Nephron (organoid): ENCODE measurements at regions not wholly inside any gene's neighbourhood (a gene's known extent, or its start where the extent isn't known, plus 50 kb on each side); places are given as distances from the start of the nearest gene placed in this dataset.
A peak's percentile ranks its signal among the peaks of the same experiment; 100 is the strongest.

ENCODE experiments used
- H3K27ac Mint-ChIP-seq, 3 experiments: 2 replicates each; pipeline ENCODE4 v1.8.0; 2020; ENCODE audit warnings: mixed read lengths in 3 of 3, mild to moderate bottlenecking in 2 of 3, moderate library complexity in 1 of 3
- H3K27me3 Mint-ChIP-seq: 2 replicates; pipeline ENCODE4 v1.8.0; 2021; ENCODE audit warnings: low read depth, mild to moderate bottlenecking, moderate library complexity, mixed read lengths
- H3K36me3 Mint-ChIP-seq: 2 replicates; pipeline ENCODE4 v1.8.0; 2020; ENCODE audit warnings: low read depth, mixed read lengths
- H3K4me1 Mint-ChIP-seq: 2 replicates; pipeline ENCODE4 v1.8.0; 2020; ENCODE audit warnings: mixed read lengths
- H3K4me3 Mint-ChIP-seq, 3 experiments: 2 replicates each; pipeline ENCODE4 v1.8.0; 2020; ENCODE audit warnings: mild to moderate bottlenecking in 3 of 3, mixed read lengths in 3 of 3, moderate library complexity in 2 of 3
- H3K9me3 Mint-ChIP-seq: 2 replicates; pipeline ENCODE4 v1.8.0; 2020; ENCODE audit warnings: mixed read lengths
- TF ChIP-seq, protein P1 (sequence below), 3 experiments: fragments of 200-600 bp; sonication (generic); IDR thresholded peaks; one replicate each; pipeline ENCODE4 v1.5.0; 2021; ENCODE audit warnings: antibody characterized with exemption in 3 of 3; ENCODE audit not compliant: unreplicated experiment in 3 of 3

DNA sequence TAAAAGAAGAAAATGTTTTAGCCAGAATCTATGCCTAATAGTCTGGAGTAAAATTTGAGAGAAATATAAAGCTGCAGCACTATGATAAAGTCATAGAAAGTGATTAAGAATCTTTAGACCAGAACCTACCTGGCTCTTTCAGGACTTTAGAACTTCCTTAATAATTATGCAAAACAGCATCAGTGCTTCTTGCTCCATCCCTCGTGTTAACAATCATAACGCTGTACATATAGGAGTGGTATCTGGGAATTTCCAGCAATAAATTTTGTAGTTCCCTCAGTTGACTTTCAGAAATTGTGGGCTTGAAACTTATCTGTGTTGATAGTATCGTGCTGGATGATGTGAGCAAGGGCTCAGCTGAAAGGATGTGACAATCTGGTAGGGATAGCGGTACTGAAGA is 102.1 kb upstream of the RASGEF1B start:
- H3K27me3 Mint-ChIP-seq = no peaks in the 10 kb centered on the region
- H3K27ac Mint-ChIP-seq = peak overlapping the region in 2 of 3 experiments; percentile 23 to 26
- H3K36me3 Mint-ChIP-seq = no peaks in the 10 kb centered on the region
- peaks cover 35% of the 10 kb centered on the region for H3K4me1 Mint-ChIP-seq
- H3K4me3 Mint-ChIP-seq = no peak overlapping the region
- TF ChIP-seq, protein P1, sequence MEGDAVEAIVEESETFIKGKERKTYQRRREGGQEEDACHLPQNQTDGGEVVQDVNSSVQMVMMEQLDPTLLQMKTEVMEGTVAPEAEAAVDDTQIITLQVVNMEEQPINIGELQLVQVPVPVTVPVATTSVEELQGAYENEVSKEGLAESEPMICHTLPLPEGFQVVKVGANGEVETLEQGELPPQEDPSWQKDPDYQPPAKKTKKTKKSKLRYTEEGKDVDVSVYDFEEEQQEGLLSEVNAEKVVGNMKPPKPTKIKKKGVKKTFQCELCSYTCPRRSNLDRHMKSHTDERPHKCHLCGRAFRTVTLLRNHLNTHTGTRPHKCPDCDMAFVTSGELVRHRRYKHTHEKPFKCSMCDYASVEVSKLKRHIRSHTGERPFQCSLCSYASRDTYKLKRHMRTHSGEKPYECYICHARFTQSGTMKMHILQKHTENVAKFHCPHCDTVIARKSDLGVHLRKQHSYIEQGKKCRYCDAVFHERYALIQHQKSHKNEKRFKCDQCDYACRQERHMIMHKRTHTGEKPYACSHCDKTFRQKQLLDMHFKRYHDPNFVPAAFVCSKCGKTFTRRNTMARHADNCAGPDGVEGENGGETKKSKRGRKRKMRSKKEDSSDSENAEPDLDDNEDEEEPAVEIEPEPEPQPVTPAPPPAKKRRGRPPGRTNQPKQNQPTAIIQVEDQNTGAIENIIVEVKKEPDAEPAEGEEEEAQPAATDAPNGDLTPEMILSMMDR (IDR thresholded peaks at IDR 0.05; ENCODE audit: unreplicated experiment in 3 of 3) = no peak
- H3K9me3 Mint-ChIP-seq = no peaks in the 10 kb centered on the region

DNA sequence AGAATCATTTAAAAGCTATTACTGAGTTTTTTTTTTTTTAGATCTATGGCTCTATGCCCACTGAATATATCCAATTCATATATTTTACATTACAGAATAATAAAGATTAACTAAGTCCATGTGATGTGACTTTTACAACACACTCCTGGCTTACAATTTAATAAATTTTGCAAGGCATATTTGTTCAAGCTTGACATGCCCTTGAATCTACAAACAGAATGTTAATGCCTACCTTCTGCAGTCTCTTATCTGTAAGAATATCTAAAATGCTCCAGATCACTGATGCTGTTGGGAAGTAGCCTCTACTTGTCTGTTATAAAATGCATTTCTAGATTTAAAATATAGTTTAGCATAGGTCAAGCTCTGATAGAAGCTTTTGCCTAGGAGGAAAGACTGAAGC is 100.7 kb upstream of the RASGEF1B start:
- TF ChIP-seq, protein P1 (IDR thresholded peaks at IDR 0.05; ENCODE audit: unreplicated experiment in 3 of 3) = no peak
- no peaks in the 10 kb centered on the region for H3K27me3 Mint-ChIP-seq
- H3K4me1 Mint-ChIP-seq = peaks cover 35% of the 10 kb centered on the region
- no peaks in the 10 kb centered on the region for H3K9me3 Mint-ChIP-seq
- H3K36me3 Mint-ChIP-seq = no peaks in the 10 kb centered on the region
- H3K4me3 Mint-ChIP-seq = no peak overlapping the region
- H3K27ac Mint-ChIP-seq = peak overlapping the region; percentile 37 to 68 (median 60)

DNA sequence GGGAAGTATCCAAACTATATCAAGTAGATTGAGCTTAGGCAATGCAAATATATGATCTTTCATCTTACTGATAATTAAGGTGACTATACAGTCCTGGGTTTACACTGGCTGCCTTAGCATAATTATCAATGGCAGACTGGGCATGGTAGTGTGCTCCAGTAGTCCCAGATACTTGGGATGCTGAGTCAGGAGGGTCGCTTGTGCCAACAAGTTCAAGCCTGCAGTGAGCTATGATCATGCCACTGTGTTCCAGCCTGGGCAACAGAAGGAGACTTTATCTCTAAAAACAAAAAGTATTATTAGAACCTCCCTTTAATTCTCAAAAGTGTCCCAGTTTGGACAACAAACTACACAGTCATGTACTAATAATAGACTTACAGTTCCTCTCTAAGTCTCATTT is 99.4 kb upstream of the RASGEF1B start:
- Mint-ChIP-seq H3K36me3 (no peaks in the 10 kb centered on the region), H3K27ac (no peak overlapping the region), H3K27me3 (no peaks in the 10 kb centered on the region), H3K4me3 (no peak overlapping the region), H3K4me1 (peaks cover 39% of the 10 kb centered on the region), H3K9me3 (no peaks in the 10 kb centered on the region)
- TF ChIP-seq, protein P1 (IDR thresholded peaks at IDR 0.05; ENCODE audit: unreplicated experiment in 3 of 3) = no peak

DNA sequence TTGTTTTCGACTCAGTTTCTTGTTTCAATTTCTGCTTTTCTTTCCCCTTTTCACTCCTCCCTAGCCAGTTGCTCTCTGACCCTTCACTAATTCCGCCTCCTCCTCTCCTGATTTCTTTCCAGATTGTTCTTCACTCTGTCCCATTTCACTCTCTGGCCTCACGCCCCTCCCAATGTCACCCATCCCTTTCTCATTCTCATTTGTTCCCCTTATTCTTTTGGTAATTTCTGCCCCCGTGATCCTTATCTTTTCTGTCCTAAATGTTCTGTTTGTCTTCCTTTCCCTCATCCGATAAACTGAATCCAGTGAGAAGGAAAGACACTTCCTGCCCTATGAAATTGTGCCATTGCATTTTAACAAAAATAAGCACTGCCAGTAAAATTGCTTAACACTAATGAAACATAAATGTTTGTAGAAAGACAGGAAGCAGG is 94.5 kb upstream of the RASGEF1B start:
- Mint-ChIP-seq H3K27me3 (no peaks in the 10 kb centered on the region), H3K27ac (peak overlapping the region; percentile 31 to 54 (median 33)), H3K4me1 (peaks cover 14% of the 10 kb centered on the region), H3K4me3 (peak overlapping the region; percentile 4 to 15 (median 10)), H3K36me3 (no peaks in the 10 kb centered on the region), H3K9me3 (no peaks in the 10 kb centered on the region)
- TF ChIP-seq, protein P1 (IDR thresholded peaks at IDR 0.05; ENCODE audit: unreplicated experiment in 3 of 3) = no peak

DNA sequence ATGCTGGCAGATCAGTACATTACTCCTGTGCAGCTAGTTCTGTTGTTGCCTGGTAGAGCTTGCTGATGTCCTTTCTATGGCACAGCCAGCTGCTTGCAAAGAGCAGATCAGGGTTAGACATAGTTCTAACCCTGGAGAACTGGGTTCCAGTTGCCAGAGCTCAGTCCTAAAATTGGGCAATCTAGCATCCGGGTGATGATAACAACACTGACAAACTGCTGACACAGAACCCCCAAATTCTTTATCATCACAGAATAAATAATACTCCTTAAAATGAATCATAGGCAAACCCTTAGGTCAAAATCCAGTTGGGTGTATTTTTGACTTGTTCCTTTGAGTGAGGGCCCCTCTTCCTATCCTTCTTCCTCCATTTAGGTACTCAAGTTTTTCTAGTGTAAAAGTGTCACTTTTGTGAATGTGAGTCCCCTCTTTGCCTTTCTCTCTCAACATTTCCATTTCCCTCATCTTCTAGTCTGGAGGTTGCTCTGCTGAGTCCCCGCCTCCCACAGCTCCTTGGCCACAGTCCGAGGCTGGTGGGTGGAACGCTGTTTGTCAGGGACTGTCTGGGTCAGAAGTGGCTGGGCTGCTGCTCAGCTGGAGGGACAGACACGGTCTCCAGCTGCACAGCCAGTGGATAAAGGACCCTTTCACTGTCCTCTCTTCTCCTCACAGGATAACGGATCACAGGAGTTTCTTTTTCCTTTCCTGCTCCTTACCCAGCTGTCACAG is 93.6 kb upstream of the RASGEF1B start:
- no peaks in the 10 kb centered on the region for H3K36me3 Mint-ChIP-seq

More for the DNA sequence above, 93.6 kb upstream of the RASGEF1B start:
- Mint-ChIP-seq H3K27ac (peak overlapping the region; percentile 31 to 54 (median 33)), H3K4me1 (peaks cover 14% of the 10 kb centered on the region), H3K4me3 (peak overlapping the region; percentile 4 to 15 (median 10)), H3K27me3 (no peaks in the 10 kb centered on the region), H3K9me3 (no peaks in the 10 kb centered on the region)
- TF ChIP-seq, protein P1 (IDR thresholded peaks at IDR 0.05; ENCODE audit: unreplicated experiment in 3 of 3) = no peak
